Type B pancreatic cell (in vitro differentiated cells): ENCODE measurements at regions not wholly inside any gene's neighbourhood (a gene's known extent, or its start where the extent isn't known, plus 50 kb on each side); places are given as distances from the start of the nearest gene placed in this dataset.

Source experiments
- DNase-seq: peaks from one replicate; pipeline ENCODE4 v3.0.0; 2021; ENCODE audit warnings: mixed read lengths; ENCODE audit not compliant: unreplicated experiment; ENCODE audit errors: extremely low spot score
- H3K27ac Mint-ChIP-seq: 2 replicates; pipeline ENCODE4 v1.8.0; 2021; ENCODE audit warnings: mild to moderate bottlenecking, mixed read lengths
- H3K27me3 Mint-ChIP-seq: 2 replicates; pipeline ENCODE4 v1.8.0; 2021; ENCODE audit warnings: mixed read lengths
- H3K36me3 Mint-ChIP-seq: 2 replicates; pipeline ENCODE4 v1.8.0; 2021; ENCODE audit warnings: mixed read lengths
- H3K4me1 Mint-ChIP-seq: one replicate; pipeline ENCODE4 v1.8.0; 2021; ENCODE audit warnings: mixed read lengths; ENCODE audit not compliant: unreplicated experiment
- H3K4me3 Mint-ChIP-seq: 2 replicates; pipeline ENCODE4 v1.8.0; 2021; ENCODE audit warnings: mild to moderate bottlenecking, mixed read lengths
- H3K9me3 Mint-ChIP-seq: 2 replicates; pipeline ENCODE4 v1.8.0; 2021; ENCODE audit warnings: mixed read lengths
- CTCF ChIP-seq: fragments of 200-600 bp; sonication (generic); conservative IDR thresholded peaks from 2 replicates; pipeline ENCODE4 v1.5.0; 2021; ENCODE audit warnings: antibody characterized with exemption, mild to moderate bottlenecking

- Mint-ChIP-seq H3K9me3 (no peaks in the 10 kb centered on the region), H3K36me3 (no peaks in the 10 kb centered on the region), H3K27ac (no peak overlapping the region), H3K4me3 (no peak overlapping the region), H3K4me1 (peaks cover 30% of the 10 kb centered on the region), H3K27me3 (peaks cover 28% of the 10 kb centered on the region)
- DNase-seq = no peak
- no peak for TF ChIP-seq CTCF
Observed at GRCh38 chr9:79301085-79301484, 270.7 kb upstream of the TLE4 start.

DNA sequence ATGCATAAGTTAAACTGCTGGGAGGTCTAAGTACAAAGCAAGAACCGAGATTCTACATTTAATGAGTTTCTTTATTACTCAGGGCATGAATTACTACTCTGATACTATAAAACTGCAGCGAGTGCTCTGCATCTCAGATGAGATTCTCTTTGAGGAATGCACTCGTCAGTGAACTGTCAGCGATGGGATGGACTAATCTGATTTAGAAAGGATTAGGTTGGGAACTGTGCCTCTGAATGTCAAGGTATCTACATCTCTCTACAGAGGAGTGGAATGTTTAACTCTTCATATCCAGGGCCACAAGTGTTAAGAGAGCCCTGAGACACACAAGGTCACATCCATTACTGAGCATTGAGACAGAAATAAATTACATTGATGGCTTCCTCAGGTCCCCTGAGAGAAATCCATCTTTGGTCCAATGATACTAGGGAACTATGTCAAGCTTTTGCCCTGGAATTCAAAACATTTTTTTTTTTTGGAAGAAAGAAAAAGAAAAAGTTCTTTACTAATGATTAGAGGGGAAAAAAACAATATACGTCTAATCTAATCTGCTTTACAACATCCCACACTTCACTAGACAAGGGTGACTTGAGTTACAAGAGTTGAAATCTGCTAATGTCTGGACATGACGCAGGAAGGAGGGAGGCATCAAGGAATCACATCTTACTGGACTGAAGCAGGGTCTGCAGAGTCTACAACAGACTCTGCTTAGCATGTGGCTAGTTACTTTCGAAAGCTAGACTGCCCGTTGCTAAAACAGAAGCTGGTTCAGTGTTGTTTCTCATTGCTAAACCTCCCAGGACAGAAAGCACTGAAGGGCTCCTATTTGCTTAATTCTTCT, 270.0 kb upstream of the TLE4 start:
- H3K9me3 Mint-ChIP-seq = no peaks in the 10 kb centered on the region
- no peak overlapping the region for H3K4me3 Mint-ChIP-seq
- no peak for TF ChIP-seq CTCF
- H3K36me3 Mint-ChIP-seq = no peaks in the 10 kb centered on the region
- H3K4me1 Mint-ChIP-seq = peaks cover 30% of the 10 kb centered on the region
- H3K27me3 Mint-ChIP-seq = peaks cover 26% of the 10 kb centered on the region
- H3K27ac Mint-ChIP-seq = no peak overlapping the region
- DNase-seq = no peak

DNA sequence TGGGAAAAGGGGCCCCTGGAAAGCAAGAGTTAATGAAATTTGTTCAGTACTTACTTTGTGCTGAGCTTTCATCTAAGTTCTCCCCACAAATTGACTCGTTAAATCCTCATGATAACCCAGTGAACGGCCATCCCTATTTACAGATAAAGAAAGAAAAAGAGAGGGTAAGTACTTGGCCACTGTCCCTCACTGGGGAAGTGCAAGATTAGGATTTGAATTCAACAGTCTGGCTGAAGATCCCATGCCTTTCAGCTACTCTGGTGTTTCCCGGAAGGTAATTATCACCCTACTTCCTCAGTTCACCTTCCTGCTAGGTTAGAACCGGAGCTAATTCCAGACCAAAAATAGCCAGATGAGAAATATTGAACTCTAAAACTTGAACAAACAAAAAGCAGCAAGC, 269.2 kb upstream of the TLE4 start:
- Mint-ChIP-seq H3K27me3 (peaks cover 24% of the 10 kb centered on the region), H3K4me1 (peaks cover 30% of the 10 kb centered on the region)

DNA sequence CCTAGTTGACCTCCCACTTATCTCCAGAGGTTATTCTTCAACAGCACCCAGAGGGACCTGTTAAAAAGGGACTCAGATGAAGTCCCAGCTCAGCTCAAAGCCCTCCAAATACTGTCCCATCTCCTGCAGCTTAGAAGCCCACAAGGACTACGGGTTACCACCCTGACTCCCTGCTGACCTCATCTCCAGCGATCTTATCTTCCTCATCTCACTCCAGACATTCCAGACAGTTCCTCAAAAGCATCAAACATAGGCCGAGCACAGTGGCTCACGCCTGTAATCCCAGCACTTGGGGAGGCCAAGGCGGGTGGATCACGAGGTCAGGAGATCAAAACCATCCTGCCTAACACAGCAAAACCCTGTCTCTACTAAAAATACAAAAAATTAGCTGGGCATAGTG, 263.8 kb upstream of the TLE4 start:
- H3K9me3 Mint-ChIP-seq = no peaks in the 10 kb centered on the region
- DNase-seq = no peak
- H3K27ac Mint-ChIP-seq = no peak overlapping the region
- no peak for TF ChIP-seq CTCF
- H3K27me3 Mint-ChIP-seq = peaks cover 6% of the 10 kb centered on the region
- no peak overlapping the region for H3K4me3 Mint-ChIP-seq
- H3K36me3 Mint-ChIP-seq = no peaks in the 10 kb centered on the region
- H3K4me1 Mint-ChIP-seq = peaks cover under 1% of the 10 kb centered on the region

More for the DNA sequence above, 269.2 kb upstream of the TLE4 start:
- Mint-ChIP-seq H3K27ac (no peak overlapping the region), H3K9me3 (no peaks in the 10 kb centered on the region), H3K4me3 (no peak overlapping the region), H3K36me3 (no peaks in the 10 kb centered on the region)
- TF ChIP-seq CTCF = no peak
- no peak for DNase-seq

DNA sequence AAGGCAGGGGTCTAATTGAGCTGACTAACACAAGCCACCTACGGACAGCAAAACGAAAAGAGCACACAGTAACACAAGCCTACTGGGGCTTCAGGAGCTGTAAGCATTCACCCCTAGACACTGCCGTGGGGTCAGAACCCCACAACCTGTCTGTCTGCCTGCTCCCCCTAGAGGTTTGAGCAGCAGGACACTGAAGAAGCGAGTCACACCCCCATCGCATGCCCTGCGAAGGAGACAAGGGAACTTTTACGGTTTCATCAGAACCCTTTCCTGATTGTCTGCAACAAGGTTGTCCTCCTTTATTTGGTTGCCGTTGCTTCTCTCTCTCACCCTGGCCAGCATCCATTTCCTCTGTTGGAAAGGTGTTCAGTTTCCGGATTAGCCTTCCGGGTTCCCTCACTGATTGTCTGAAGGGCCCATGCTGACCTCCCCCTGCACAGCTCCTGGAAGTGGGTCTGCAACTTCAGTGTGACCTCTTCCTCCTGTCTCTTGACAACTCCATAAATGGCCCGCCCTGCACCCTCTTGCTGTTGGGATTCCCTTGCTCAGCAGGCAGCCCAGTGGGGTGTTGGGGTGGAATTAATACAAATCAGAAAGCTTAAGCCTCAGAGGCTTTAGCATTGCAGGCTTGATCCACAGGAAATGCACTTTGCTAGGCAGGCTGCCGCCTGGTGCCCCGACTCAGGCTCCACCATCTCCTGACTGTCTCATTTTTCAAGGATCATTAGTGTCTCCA, 258.9 kb upstream of the TLE4 start:
- Mint-ChIP-seq H3K27me3 (peaks cover 9% of the 10 kb centered on the region), H3K9me3 (no peaks in the 10 kb centered on the region), H3K4me1 (no peaks in the 10 kb centered on the region), H3K4me3 (no peak overlapping the region), H3K27ac (no peak overlapping the region), H3K36me3 (no peaks in the 10 kb centered on the region)
- no peak for DNase-seq
- TF ChIP-seq CTCF = no peak
